CD4-positive, alpha-beta T cell treated with Interferon alpha-2 for 1 hour (primary cell): ENCODE measurements at regions not wholly inside any gene's neighbourhood (a gene's known extent, or its start where the extent isn't known, plus 50 kb on each side); places are given as distances from the start of the nearest gene placed in this dataset.

Source experiments
- DNase-seq, 2 donors: peaks; one replicate each; pipeline ENCODE4 v3.0.0-alpha.2; 2020 to 2022

DNA sequence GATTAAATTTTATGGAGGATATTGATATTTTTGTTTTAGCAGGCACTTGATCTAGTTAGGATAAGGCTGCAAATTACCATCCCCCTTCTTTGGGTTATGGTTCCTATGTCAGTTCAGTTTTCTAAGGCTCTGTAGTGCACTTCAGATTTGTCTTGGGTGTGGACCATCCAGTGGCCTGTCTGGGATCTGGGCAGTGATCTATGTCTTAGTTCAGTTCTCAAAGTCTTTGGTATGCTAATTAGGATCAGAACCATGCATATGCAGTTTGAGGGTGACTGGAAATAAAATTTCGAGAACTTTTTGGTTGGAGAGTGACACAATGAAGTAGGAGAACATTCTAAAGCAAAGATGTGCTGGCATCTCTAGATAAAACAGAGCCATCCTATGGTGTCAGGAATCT lies 388.2 kb downstream of the MID1IP1 start:
- no peak for DNase-seq

DNA sequence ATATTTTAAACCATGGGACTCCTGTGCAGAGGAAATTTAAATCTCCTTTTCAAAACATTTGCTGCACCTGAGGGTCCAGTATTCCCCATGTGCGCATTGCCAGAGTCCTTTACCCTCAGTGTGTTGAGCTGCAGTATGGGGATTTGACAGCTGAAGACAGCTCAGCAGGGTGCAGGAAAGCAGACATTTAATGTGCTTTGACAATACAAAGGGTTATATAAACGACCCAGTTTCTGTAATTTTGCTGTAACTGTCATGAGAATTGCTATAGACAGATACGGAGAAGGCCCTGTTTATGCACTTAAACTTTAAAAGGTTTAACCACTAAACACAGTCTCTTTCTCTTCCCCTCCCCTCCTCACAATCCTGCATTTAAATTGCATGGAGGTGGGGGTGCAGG lies 393.4 kb downstream of the MID1IP1 start:
- no peak for DNase-seq

DNA sequence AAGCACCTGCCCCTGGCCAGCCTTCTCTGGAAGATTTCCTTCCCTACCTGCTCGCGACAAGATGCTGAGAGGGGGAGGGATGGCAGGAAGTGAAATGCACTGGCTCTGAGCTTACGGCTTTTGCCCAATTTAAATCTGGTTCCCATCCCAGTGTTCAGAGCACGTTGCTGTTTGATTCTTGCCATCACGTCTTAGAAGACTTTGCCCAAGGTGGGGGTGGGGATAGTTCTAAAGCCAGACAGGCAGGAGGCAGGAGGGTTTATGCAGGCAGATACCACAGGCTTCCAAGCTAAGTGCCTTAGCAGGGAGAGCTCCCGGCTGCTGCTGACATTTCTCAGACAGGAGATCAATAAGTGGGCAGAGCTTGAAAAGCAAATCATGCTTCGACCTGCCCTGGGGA lies 393.9 kb downstream of the MID1IP1 start:
- DNase-seq, result no peak

DNA sequence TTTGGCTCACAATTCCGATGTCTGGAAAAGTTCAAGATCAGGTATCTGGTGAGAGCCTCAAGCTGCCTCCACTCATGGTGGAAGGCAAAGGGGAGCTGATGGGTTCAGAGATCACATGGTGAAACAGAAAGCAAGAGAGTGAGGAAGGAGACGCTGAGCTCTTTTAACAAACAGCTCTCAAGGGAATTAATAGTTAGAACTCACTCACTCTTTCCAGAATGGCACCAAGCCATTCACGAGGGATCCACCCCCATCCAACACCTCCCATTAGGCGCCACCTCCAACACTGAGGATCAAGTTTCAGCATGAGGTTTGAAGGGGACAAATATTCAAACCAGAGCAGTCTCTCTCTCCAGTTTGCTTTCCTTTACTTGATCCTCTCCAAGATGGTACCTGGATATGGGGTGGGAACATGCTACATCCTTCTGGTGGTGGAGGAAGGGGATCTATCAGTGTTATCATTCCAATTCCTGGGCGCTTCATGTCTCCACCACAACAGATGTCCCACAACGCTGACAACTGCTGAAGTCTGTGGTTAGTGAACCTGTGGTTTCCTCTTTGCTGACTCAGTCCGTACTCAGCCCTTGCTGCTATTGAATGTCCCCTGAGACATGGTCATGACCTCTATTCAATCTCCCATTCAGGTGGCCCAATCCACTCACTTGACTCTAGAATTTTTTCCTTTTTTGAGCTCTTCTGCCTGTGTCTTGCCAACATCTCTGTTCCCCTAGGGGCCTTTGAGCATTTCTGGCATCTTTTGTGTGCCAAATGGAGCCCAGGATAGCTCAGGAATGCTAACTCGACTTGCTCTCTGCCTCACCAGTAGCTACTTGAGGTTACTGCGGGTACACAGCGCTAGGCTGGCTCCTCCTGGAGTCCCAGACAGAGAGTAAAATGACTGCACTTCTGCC lies 395.2 kb downstream of the MID1IP1 start:
- DNase-seq, result peak; percentile 33 to 48

DNA sequence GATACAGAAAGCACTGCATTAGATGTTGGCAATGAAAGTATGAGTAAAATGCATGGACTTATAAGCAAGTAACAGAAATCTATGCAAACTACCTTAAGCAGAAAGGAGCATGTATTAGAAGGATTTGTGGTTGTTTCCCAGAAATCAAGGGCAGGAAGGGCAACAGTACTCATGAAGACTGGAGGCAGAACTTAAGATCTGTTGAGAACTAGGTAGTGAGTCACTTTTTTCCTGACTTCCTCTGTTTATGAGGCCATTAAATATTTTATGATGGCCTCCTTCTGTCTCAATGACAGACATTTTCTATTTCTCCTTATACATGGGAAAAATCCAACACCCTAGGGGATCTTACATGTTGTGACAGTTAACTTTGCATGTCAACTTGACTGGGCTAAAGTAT lies 398.2 kb downstream of the MID1IP1 start:
- no peak for DNase-seq

DNA sequence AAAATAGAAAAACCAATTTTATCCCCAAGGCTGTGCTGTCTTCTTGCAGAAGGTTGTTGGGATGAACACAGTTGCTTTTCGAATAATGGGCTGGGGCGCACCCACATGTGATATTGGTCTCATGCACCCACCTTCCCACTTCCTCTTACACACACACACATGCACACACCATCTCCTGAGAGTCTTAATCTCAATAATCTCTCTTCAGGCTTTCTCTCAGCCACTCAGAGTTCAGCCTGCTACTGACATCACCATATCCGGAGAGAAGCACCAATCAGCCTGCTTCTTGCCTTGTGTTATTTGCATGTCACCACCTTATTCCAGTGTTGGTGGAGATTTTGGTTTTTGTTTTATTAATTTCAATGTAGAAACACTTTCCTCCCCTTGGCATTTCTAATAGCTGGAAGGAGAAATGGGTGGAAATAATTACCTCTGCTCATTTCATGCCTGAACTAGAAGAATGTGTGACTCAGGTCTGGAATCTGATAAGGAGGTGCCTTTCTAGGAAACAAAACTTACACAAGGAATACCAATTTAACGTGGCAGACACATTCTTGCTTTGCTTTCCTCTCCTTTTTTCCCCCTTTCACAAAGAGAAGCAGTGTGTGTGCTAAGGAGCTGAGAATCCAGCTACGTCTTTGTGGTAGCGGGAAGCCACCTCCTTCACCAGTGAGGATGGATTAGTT lies 400.2 kb downstream of the MID1IP1 start:
- DNase-seq, result peak in 1 of 2 donors; percentile 21

DNA sequence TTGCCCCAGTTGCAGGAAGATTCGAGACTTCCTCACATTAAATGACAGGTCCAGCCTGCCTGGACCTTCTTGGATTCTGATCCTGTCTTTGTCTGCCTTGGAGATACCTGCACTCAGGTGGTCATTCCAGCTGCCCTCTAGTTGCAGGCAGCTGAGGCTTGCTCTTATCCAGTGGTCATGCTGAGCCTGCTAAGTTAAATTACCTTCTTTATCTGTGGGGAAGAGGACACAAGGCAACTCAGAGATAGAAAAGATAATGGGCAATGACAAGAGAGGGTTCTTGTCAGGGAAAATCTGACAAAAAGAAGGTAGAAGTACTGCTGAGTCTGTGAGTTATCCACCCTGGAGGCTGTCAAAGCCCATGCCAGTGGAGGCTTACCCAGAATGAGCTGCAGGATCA lies 401.4 kb downstream of the MID1IP1 start:
- DNase-seq, result no peak

DNA sequence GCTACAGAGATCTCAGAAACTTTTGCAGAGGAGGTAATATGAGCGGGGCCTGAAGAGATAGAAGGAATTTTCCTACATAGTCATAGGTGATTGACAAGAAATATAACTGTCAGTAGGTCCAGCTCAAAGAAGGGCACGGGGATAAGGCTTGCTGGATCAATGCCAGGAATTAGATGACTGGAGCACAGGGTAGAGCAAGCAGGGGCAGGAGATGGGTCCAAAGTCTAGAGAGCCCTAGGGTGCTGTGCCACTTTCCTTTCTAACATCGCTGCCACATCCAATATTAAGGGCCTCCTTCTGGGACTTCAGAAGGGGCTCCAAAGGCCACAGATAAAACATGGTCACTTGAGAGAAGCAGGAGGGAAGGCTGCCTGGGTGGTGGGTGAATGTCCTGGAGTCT lies 402.2 kb downstream of the MID1IP1 start:
- no peak for DNase-seq

DNA sequence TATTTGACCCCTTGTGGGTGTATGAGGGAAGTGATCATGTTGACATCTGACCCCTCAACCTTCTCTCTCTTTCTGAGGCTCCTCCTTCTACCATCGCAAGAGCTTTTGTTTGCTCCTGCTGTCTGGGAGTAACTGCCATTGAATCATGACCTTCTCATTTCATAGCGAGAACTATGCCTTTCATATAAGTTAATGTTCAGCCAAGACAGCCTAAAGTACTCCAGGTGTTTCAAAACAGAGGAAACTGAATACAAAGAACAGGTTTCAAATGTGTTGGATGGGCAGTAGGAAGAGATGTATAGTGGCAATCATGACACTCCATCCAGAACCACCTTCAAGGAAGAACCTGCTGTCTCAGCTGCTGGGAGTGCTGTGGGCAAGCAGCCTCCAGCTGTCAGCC lies 403.1 kb downstream of the MID1IP1 start:
- DNase-seq, result no peak

DNA sequence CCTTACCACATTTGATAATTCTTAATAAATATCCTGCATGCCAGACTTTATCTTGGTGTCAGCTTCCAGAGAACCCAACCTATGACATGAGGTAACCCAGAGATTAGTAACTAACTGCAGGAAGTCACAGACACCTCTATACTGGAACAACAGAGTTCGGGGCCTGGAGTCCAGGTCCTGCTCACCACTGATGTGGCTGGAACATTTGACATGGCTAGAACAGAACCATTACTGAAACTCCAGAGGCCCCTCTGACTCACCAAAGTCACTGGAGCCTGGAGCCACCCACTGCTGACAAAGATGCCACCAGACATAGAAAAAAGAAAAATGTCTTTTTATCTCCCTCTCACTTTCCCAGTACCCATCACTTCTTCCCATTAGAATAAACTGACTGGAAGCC lies 403.7 kb downstream of the MID1IP1 start:
- no peak for DNase-seq

DNA sequence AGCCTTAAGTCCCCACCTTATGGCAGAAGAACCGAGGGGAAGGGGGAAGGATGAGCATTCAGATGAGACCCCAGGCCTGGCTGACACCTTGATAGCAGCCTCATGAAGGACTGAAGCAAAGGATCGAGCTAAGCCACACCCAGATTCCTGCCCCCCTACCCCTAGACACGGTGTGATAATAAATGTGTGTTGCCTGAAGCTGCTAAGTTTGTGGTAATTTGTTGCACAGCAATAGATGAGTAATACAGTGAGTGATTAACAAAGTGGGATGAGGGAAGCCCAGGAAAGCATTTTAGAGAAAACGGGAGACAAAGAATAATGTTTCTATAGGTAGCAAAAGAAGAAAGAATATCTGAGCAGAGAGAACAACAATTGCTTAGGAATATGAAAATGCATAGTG lies 404.2 kb downstream of the MID1IP1 start:
- DNase-seq, result no peak

DNA sequence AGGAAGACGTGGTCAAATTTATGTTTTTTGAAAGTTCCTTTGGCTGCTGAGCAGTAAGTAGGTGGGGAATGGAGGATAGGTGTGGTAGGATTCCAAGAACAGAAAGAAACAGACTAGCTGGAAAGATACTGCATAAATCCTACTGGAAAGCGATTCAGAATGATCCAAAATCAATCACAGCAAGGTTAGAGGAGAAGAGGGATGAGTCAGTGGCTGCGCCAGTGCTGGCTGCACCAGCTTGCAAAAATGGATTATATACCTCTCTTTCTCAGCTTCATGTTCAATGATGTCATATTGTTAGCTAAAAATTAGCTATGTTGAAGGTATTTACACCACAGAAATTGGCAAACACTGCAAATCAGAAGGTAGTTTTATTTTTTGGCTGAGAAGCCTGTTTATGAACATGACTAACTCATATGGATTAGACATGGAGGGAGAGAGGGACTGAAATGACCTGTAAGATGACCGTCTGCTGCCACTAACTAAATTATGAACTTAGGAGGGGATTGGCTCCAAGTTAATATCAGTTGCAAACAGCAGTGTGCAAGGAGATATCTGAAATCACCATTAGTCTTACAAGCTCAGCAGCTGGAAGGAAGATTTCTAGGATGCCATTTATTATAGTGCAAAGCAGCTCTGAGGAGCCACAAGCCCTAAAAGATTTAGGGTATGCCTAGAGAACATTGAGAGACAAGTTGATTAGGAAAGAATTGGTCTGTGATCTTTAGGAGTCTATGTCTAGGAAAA lies 405.3 kb downstream of the MID1IP1 start:
- no peak for DNase-seq

DNA sequence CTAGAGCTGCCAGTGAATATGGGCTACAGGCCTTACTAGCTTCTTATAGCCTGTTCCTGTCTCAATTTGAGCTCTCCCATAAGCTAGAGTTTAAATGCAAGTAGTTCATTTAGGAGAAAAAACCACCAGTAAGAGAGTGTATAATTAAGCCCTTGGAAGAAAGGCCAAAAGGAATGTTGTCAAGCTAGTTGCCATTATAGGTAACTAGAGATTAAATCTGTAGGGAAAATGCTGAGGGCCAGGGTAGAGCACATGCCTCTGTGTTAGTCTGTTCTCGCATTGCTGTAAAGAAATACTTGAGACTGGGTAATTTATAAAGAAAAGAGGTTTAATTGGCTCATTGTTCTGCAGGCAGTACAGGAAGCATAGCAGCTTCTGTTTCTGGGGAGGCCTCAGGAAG lies 410.2 kb downstream of the MID1IP1 start:
- no peak for DNase-seq

DNA sequence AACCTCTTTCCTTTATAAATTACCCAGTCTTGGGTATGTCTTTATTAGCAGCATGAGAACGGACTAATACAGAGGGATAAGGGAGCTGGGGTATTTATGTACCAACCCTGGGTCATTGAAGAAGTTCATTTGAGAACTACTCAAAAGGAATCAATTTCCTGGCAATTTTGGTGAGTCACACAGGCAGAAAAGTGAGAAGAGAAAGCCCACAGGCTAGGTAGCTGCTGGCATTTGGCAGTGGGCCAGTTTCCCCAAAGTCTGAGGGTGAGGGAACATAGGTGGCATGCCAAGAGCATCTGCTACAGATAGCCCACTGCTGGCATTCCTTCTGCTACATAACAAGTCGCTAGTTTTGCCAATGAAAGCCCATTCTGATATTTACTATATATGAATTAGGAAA lies 411.2 kb downstream of the MID1IP1 start:
- DNase-seq, result no peak

DNA sequence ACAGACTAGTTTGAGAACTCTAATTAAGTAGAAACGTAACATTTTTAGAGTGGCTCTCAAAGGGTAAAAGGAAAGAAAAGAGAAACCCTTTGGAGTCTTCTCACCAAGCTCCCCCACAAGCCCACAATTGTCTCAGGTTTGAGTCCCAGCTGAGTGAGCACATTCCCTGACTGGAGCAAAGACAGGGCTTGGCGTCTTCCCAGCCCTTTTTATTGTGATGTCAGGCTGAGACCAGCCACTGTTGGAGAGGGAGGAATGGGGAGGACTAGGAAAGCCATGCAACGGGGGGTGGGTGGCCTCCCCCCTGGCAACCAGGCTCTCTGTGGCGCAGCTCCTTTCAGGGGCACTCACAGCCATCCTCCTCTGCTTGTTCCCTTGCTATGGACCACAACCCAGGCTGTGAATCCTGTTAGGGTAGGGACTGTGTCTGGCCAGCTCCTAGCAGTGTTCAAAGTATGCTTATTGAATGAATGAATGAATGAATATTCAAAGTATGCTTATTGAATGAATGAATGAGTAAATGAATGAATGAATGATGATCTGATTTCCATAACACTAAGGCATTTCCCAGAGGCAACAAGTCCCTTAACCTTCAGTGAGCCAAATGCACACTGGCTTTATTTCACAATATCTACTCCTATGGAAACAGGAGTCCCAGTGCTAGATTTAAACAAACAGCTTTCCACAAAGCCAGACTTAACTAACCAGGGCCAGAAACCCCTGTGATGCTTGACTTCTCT lies 413.3 kb downstream of the MID1IP1 start:
- no peak for DNase-seq

DNA sequence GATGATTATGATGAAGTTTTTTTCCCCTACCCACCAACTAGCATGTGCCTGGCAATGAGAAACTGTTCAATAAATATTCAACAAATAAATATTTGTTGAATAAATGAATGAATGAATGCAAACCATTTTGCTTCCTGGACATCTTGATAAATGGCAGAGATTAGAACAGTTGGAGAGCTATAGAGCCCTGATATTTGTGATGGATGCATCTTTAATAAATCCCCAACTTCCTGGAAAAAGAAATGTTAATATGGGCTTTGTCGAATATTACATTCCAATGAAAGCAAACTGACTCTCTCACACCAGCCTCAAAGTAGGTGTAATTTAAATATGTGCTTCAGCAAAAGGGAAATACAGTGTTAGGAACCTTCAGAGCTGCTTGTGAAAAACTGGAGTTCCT lies 419.7 kb downstream of the MID1IP1 start:
- no peak for DNase-seq

DNA sequence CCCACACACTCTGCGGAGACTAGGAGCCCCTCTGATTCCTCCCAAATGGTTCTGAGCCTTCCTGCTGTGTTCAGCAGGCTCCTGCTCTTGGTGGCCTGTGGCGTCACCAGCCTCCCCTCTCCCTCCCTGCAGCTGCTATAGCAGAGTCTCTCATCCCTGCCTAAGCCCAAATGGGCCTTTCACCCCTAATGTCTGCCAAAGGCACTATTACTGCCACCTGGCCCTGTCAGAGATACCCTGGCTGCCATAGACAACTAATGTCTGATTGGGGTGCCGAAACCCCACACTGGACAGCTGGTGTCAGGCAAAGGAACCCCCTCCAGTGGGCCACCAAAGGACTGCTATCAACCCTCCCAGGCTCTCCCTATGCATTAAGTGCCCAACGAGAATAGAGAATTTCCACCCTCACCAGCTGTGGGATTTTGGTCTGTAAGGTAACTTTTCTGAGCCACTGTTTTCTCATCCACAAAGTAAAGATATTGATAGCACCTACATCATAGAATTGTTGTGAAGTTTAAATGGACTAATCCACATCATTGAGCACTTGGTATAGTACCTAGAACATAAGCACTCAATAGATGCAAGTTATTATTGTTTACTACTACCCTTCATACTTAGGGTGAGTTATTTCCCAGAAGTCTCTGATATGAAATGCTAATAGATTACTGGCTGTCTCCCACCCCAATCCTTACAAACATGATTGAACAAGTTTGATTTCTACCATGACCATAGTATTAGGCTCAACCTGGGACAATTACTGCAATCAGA lies 421.3 kb downstream of the MID1IP1 start:
- no peak for DNase-seq

DNA sequence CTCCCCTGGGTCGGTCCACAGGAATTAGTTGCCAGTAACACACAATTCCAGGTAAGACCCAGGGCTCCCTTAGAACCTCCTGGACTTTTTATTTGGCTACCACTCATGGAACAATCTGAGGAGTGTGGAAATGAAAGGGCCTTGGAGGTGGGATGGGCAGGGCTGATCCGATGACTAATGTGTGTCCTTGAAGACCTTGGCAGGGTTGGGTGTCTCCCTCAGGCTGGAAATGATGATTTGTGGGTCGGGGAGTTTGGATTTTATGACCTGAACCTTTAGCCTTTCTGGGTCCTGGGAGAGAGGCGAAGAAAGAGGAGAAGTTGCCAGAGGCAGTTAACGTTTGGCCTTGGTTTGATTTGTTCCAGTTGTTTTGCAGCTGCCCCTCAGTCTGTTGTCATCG lies 425.0 kb downstream of the MID1IP1 start:
- DNase-seq, result no peak

DNA sequence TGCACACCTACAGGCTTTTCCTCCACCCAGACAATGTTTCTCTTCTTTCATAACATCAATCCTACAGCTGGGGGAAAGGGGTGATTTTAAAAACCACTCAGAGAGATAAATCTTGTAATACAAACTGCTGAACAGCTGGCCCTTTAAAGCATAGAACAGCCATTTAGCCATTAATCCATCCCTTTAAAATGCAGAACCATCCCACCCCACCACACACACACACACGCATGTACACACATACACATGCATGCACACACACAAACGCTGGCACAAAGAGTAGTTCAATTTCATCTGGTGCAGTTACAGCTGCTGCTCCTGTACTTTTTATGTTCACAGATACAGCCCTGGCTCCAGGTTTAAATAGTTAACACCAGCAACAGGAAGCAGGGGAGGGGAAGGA lies 426.1 kb downstream of the MID1IP1 start:
- no peak for DNase-seq

DNA sequence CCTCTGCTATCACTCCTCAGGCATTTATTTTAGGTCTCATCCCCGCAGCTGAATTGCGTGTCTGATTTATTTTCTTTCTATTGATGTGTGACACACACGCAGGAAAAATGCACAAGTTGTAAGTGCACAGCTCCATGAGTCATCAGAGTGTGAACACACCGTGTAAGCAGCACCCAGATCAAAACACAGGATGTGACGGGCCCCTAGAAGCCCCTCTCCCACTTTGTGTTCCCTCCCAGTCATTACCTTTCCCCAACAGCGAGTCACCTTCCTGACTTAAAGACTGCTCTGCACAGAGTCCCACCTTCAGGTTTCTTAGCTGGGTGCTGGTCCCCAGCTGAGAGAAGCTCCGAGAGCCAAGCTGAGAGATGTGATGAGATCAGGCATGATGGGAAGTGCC lies 436.7 kb downstream of the MID1IP1 start:
- DNase-seq, result no peak

DNA sequence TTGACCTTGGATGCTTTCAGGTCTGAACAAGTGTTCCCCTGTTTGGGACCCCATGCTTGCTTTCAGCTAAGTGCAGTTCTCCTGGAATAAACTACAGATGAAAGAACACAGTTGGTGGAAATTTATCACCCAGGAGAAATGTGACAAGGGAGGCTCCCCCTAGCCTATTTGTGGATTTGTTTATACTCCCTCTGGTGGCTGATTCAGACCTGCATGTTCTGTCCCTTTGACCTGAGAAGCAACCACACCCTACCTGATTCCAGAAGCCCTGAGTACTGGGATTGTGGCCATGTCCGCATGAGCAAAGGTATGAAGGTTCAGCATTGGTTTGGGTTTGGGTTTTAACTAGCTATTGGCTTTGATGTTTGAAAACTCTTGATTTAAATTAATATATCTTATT lies 440.9 kb downstream of the MID1IP1 start:
- peak in 1 of 2 donors; percentile 36 for DNase-seq

DNA sequence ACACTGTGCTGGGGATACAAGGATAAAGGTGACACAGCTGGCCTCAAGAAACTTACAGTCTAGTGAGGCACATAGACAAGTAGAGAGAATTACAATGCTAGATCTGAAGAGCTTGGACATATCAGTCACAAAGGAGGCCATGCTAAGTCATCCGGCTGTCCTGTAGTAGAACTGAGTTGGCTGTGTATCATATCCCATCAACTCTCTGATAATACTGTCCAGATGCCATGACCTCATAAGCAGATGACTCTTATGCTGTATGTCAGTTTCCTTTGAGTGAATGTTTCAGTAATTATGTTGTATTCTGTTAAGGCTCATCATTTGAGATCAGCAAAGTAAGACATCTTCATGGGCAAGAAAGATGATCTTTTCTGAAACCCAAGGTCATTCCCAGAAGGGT lies 442.9 kb downstream of the MID1IP1 start:
- no peak for DNase-seq
